ENCODE measurements at regions not wholly inside any gene's neighbourhood (a gene's known extent, or its start where the extent isn't known, plus 50 kb on each side); places are given as distances from the start of the nearest gene placed in this dataset.

GRCh38 chr13:104733427-104733826 is 1667.2 kb upstream of the SLC10A2 start:
- Histone ChIP-seq H3K4me1 (no peaks in the 10 kb centered on the region), H3K9me3 (no peaks in the 10 kb centered on the region), H3K36me3 (no peaks in the 10 kb centered on the region), H3K4me3 (no peak overlapping the region), H3K27ac (no peak overlapping the region), H3K27me3 (no peaks in the 10 kb centered on the region)
- DNase-seq (no peak), ATAC-seq (no peak)
- 14% methylated on average over 1 of the region's 1 CpG for WGBS (ENCODE audit: insufficient coverage, low coverage, low lambda C conversion rate, missing lambda C conversion rate)
- intact Hi-C loops (cut with DNase I), result no loop called here
- TF ChIP-seq POLR2A (IDR thresholded peaks at IDR 0.05) (no peak), CTCF (IDR thresholded peaks at IDR 0.05) (no peak)

GRCh38 chr13:104715111-104715510 is 1648.9 kb upstream of the SLC10A2 start:
- no peak overlapping the region for H3K27ac ChIP-seq
- no peaks in the 10 kb centered on the region for H3K4me1 ChIP-seq
- DNase-seq (no peak), ATAC-seq (no peak)
- no peaks in the 10 kb centered on the region for H3K27me3 ChIP-seq
- intact Hi-C loops (cut with DNase I), result no loop called here
- no peak overlapping the region for H3K4me3 ChIP-seq
- TF ChIP-seq POLR2A (IDR thresholded peaks at IDR 0.05), result no peak
- no peak for TF ChIP-seq CTCF (IDR thresholded peaks at IDR 0.05)
- H3K36me3 ChIP-seq, result no peaks in the 10 kb centered on the region
- H3K9me3 ChIP-seq, result no peaks in the 10 kb centered on the region

GRCh38 chr13:104705031-104705750 is 1639.0 kb upstream of the SLC10A2 start:
- TF ChIP-seq CTCF (IDR thresholded peaks at IDR 0.05), result no peak
- no peak for TF ChIP-seq POLR2A (IDR thresholded peaks at IDR 0.05)
- Histone ChIP-seq H3K27me3 (no peaks in the 10 kb centered on the region), H3K27ac (no peak overlapping the region), H3K9me3 (no peaks in the 10 kb centered on the region), H3K4me1 (no peaks in the 10 kb centered on the region), H3K36me3 (no peaks in the 10 kb centered on the region), H3K4me3 (no peak overlapping the region)
- no peak for DNase-seq
- WGBS (ENCODE audit: insufficient coverage, low coverage, low lambda C conversion rate, missing lambda C conversion rate), result 60% methylated on average over 5 of the region's 7 CpGs
- intact Hi-C loops (cut with DNase I), result no loop called here
- ATAC-seq, result no peak

- WGBS (ENCODE audit: insufficient coverage, low coverage, low lambda C conversion rate, missing lambda C conversion rate), result 29% methylated on average over 3 of the region's 3 CpGs
- DNase-seq, result no peak
- TF ChIP-seq CTCF (IDR thresholded peaks at IDR 0.05) (no peak), POLR2A (IDR thresholded peaks at IDR 0.05) (no peak)
- Histone ChIP-seq H3K9me3 (no peaks in the 10 kb centered on the region), H3K36me3 (no peaks in the 10 kb centered on the region), H3K4me1 (no peaks in the 10 kb centered on the region), H3K27ac (no peak overlapping the region), H3K4me3 (no peak overlapping the region), H3K27me3 (no peaks in the 10 kb centered on the region)
- ATAC-seq, result no peak
- intact Hi-C loops (cut with DNase I), result no loop called here
Observed at GRCh38 chr13:104701591-104701990, 1635.4 kb upstream of the SLC10A2 start.

GRCh38 chr13:104694397-104694796 is 1628.2 kb upstream of the SLC10A2 start:
- ATAC-seq, result no peak
- Histone ChIP-seq H3K9me3 (no peaks in the 10 kb centered on the region), H3K36me3 (no peaks in the 10 kb centered on the region), H3K27me3 (no peaks in the 10 kb centered on the region), H3K27ac (no peak overlapping the region), H3K4me3 (no peak overlapping the region), H3K4me1 (no peaks in the 10 kb centered on the region)
- intact Hi-C loops (cut with DNase I), result no loop called here
- no peak for DNase-seq
- no peak for TF ChIP-seq POLR2A (IDR thresholded peaks at IDR 0.05)
- TF ChIP-seq CTCF (IDR thresholded peaks at IDR 0.05), result no peak

Data from right lobe of liver (tissue), 6 donors.